ENCODE measurements at regions not wholly inside any gene's neighbourhood (a gene's known extent, or its start where the extent isn't known, plus 50 kb on each side); places are given as distances from the start of the nearest gene placed in this dataset.

DNA sequence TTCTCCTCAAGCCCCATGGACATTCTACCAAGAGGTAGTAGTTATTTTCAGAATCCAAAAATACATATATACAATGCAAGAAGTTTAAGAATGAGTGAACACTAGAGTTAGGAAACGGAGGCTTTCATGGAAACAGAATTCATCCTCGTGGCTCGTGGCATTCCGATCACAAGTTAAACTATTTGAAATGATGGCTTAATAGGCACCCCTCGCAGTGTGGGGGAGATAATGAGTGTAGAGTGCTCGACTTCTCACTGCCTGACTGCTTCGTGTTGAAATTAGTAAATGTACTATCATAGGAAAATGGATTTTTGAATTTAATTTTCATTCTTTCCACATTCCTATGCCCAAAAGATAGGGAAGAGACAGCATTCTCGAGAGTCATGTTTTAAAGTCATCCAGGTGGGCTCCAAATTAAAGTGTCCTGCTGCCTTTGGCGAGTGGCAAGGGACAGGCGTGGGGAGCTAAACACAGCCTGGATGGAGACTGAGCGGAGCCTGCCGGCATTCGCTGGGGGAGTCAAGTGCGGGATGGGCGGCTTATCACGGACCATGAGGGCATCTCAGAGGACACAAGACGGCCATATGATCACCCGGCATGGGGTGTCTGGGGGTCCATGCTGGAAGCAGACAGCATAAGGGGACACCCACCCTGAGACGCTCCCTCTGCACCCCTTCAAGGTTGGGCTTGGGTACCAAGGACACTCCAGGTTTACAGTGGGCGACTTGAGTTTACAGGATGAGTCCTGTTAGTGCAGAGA is 165.2 kb downstream of the TEX29 start:
- H3K4me1 ChIP-seq: no peaks in the 10 kb centered on the region
- no peak overlapping the region for H3K27ac ChIP-seq
- H3K27me3 ChIP-seq: peaks cover 0 to 9% of the 10 kb centered on the region in 2 donors
- no peak overlapping the region for H3K4me3 ChIP-seq
- DNase-seq (peak in 1 of 4 donors; percentile 51), ATAC-seq (no peak)
- TF ChIP-seq, protein P1, sequence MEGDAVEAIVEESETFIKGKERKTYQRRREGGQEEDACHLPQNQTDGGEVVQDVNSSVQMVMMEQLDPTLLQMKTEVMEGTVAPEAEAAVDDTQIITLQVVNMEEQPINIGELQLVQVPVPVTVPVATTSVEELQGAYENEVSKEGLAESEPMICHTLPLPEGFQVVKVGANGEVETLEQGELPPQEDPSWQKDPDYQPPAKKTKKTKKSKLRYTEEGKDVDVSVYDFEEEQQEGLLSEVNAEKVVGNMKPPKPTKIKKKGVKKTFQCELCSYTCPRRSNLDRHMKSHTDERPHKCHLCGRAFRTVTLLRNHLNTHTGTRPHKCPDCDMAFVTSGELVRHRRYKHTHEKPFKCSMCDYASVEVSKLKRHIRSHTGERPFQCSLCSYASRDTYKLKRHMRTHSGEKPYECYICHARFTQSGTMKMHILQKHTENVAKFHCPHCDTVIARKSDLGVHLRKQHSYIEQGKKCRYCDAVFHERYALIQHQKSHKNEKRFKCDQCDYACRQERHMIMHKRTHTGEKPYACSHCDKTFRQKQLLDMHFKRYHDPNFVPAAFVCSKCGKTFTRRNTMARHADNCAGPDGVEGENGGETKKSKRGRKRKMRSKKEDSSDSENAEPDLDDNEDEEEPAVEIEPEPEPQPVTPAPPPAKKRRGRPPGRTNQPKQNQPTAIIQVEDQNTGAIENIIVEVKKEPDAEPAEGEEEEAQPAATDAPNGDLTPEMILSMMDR (IDR thresholded peaks at IDR 0.05): no peak
- peaks cover 0 to 26% of the 10 kb centered on the region in 2 donors for H3K9me3 ChIP-seq
- intact Hi-C loops (cut with DNase I): no loop called here
- H3K36me3 ChIP-seq: no peaks in the 10 kb centered on the region

DNA sequence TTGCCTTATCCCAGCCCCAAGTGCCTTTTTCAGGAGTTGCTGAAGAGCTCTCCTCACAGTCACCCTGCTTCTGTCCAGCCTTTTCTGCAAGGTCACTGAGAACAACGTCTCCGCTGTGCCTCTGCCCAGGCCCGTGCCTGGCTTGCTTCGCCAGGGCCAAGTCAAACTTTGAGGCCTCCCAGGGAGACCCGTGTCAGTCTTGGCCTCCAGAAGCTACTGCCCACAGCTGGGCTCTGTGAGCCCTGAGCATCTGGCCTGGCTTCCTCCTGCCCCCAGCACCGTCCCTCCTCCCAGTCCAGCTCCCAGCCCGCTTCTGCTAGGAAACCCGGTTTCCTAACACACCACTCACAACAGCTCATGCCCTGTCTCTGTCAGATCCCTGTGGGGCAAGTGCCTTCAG is 165.9 kb downstream of the TEX29 start:
- no peak for ATAC-seq
- no peak overlapping the region for H3K4me3 ChIP-seq
- H3K27me3 ChIP-seq: peaks cover 0 to 9% of the 10 kb centered on the region in 2 donors
- H3K27ac ChIP-seq: no peak overlapping the region
- H3K4me1 ChIP-seq: no peaks in the 10 kb centered on the region
- TF ChIP-seq, protein P1 (IDR thresholded peaks at IDR 0.05): no peak
- no peaks in the 10 kb centered on the region for H3K36me3 ChIP-seq
- DNase-seq: peak in 1 of 4 donors; percentile 64
- intact Hi-C loops (cut with DNase I): no loop called here
- peaks cover 0 to 26% of the 10 kb centered on the region in 2 donors for H3K9me3 ChIP-seq

DNA sequence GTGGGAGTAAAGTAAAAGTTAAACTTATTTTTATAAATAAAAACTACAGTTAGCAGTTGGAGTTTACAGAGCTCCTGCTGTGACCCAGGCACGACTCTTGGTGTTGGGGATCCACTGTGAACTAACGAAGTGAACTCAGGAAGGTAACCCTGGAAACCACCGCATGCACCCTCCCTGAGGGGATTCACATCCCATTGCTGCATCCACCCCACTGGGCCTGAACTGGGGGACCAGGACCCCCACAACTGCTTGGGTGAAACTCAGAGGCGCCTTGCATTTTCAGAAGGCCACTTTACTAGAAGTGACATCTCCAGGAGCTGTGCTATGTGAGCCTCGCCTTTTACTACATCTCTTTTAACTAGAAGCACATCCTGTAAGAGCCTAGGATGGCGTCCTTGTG is 166.4 kb downstream of the TEX29 start:
- TF ChIP-seq, protein P1 (IDR thresholded peaks at IDR 0.05): no peak
- Histone ChIP-seq H3K27ac (no peak overlapping the region), H3K4me1 (no peaks in the 10 kb centered on the region), H3K36me3 (no peaks in the 10 kb centered on the region), H3K4me3 (no peak overlapping the region), H3K27me3 (peaks cover 0 to 9% of the 10 kb centered on the region in 2 donors), H3K9me3 (peaks cover 0 to 26% of the 10 kb centered on the region in 2 donors)
- intact Hi-C loops (cut with DNase I): no loop called here
- no peak for ATAC-seq
- DNase-seq: peak in 1 of 4 donors; percentile 8

DNA sequence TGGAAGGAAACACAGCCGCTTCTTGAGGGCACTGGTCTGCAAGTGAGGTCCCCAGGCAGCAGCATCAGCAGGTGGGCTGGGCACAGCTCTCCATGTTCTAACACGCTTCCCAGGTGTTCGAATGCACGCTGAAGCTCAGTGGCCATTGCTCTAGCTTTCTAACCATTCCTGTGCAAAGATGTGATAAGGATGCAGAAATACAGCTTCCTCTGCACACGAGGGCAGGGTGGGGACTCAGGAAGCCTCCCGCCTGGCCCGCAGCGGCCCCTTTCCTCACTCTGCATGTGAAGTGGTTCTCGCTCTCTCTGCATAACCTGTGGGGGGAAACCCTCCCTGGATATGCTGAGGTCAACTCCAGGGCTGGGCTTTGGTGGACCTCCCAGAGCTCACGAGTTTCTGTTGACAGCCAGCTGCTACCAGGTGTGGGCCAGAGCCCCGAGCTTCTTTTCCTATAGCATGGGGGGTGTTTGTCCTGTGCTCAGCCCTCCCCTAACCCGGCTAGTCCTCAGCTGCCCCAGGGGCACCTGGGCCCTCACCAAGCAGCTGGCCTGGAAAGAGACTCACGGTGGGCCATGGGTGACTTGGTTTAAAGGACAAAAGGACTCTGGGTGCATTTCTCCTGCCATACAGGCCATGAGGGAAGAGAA is 168.2 kb downstream of the TEX29 start:
- Histone ChIP-seq H3K4me3 (no peak overlapping the region), H3K36me3 (no peaks in the 10 kb centered on the region), H3K27ac (no peak overlapping the region), H3K27me3 (peaks cover 0 to 9% of the 10 kb centered on the region in 2 donors), H3K4me1 (no peaks in the 10 kb centered on the region), H3K9me3 (peaks cover 0 to 26% of the 10 kb centered on the region in 2 donors)
- DNase-seq (peak in 1 of 4 donors; percentile 50), ATAC-seq (no peak)
- intact Hi-C loops (cut with DNase I): no loop called here
- TF ChIP-seq, protein P1 (IDR thresholded peaks at IDR 0.05): no peak

DNA sequence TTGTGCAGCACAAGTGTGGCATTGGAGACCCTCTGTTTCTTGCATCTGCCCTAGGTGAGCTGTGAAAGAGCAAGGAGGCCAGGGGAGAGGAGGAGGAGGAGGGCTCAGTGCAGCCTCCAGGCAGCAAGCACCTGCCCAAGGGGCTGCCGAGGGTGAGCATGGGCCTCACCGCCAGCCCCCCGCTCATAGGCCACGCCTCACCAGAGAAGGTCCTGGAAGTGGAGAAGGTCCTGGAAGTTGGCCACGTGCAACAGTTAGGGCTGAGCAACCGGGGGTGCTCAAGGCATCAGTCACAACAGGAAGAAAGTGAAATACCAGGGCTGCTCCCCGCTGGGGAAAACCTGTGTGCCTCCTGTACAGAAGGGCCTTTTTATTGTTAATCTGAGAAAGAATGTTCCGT is 168.9 kb downstream of the TEX29 start:
- H3K36me3 ChIP-seq: no peaks in the 10 kb centered on the region
- peaks cover 0 to 9% of the 10 kb centered on the region in 2 donors for H3K27me3 ChIP-seq
- H3K9me3 ChIP-seq: peaks cover 0 to 26% of the 10 kb centered on the region in 2 donors
- H3K4me3 ChIP-seq: no peak overlapping the region
- H3K4me1 ChIP-seq: no peaks in the 10 kb centered on the region
- TF ChIP-seq, protein P1 (IDR thresholded peaks at IDR 0.05): no peak
- intact Hi-C loops (cut with DNase I): no loop called here
- ATAC-seq (no peak), DNase-seq (peak in 1 of 4 donors; percentile 37)
- H3K27ac ChIP-seq: no peak overlapping the region

All from left lung (tissue), 4 donors.